SH-SY5Y (cell line): ENCODE measurements at regions not wholly inside any gene's neighbourhood (a gene's known extent, or its start where the extent isn't known, plus 50 kb on each side); places are given as distances from the start of the nearest gene placed in this dataset.

Experiments
- GATA2 ChIP-seq: IDR thresholded peaks from 2 replicates; pipeline ENCODE4 v1.6.1; 2011; ENCODE audit warnings: mild to moderate bottlenecking, low read depth, low read length
- GATA3 ChIP-seq: IDR thresholded peaks from 2 replicates; pipeline ENCODE4 v1.6.1; 2011; ENCODE audit warnings: low read depth, mild to moderate bottlenecking, low read length, moderate library complexity

GRCh38 chrX:4805502-4805901, 1092.1 kb upstream of the PRKX start:
- TF ChIP-seq GATA2, result no peak
- TF ChIP-seq GATA3, result no peak
